Activated CD8-positive, alpha-beta T cell treated with anti-CD3 and anti-CD28 coated beads for 36 hours (primary cell): ENCODE measurements at regions not wholly inside any gene's neighbourhood (a gene's known extent, or its start where the extent isn't known, plus 50 kb on each side); places are given as distances from the start of the nearest gene placed in this dataset.

Experiments
- ATAC-seq: fragments of 200-7000 bp; cut with Tn5 transposase; one replicate; pipeline ENCODE4 v1.10.0; 2021; ENCODE audit warnings: mild to moderate bottlenecking, moderate library complexity
- CTCF ChIA-PET: fragments of 350-600 bp; sonication (Branson Sonifier 250); formaldehyde crosslinking; loops from one replicate; lab custom pipeline; 2021; ENCODE audit warnings: antibody characterized with exemption; lab: Charles Lee
- POLR2A ChIA-PET: fragments of 350-600 bp; sonication (Branson Sonifier 250); formaldehyde crosslinking; loops from one replicate; lab custom pipeline; 2021; ENCODE audit warnings: antibody characterized with exemption; lab: Charles Lee
- DNase-seq: peaks from one replicate; pipeline ENCODE4 v3.0.0-alpha.2; 2020
- H3K27ac Mint-ChIP-seq: one replicate; pipeline ENCODE4 v1.8.0; 2021; ENCODE audit warnings: mild to moderate bottlenecking, mixed read lengths
- H3K27me3 Mint-ChIP-seq: one replicate; pipeline ENCODE4 v1.8.0; 2021; ENCODE audit warnings: mixed read lengths
- H3K36me3 Mint-ChIP-seq: one replicate; pipeline ENCODE4 v1.8.0; 2021; ENCODE audit warnings: low read depth, mixed read lengths
- H3K4me1 Mint-ChIP-seq: one replicate; pipeline ENCODE4 v1.8.0; 2021; ENCODE audit warnings: low read depth, mixed read lengths
- H3K4me3 Mint-ChIP-seq: one replicate; pipeline ENCODE4 v1.8.0; 2021; ENCODE audit warnings: mild to moderate bottlenecking, moderate library complexity, mixed read lengths
- H3K9me3 Mint-ChIP-seq: one replicate; pipeline ENCODE4 v1.8.0; 2021; ENCODE audit warnings: mixed read lengths
- CTCF ChIP-seq: fragments of 200-600 bp; IDR thresholded peaks from one replicate; pipeline ENCODE4 v1.8.0; 2022; ENCODE audit warnings: antibody characterized with exemption, mild to moderate bottlenecking
- intact Hi-C: fragments of 100-400 bp; cut with micrococcal nuclease; formaldehyde crosslinking; loops from one replicate; pipeline ENCODE4 v1.10.0; 2022

DNA sequence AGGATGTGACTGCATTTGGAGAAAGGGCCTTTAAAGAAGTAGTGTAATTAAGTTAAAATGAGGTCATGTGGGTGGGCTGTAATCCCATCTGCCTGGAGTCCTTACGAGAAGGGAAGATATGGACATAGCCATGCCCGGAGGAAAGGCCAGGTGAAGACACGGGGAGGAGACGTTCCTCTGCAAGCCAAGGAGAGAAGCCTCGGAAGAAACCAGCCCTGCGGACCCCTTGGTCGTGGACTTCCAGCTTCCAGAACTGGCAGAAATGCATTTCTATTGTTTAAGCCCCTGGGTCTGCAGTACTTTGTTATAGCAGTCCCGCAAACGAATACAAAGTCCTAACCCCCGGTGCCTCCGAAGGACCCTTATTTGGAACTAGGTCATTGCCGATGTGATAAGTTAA is 87.6 kb upstream of the TAF1B start:
- ChIA-PET POLR2A (no interaction called here), CTCF (interaction anchor here (3.2 kb wide), 1 partner anchor 14 kb away, joined by 14 read pairs; no protein-coding TSS in a partner anchor)
- no peaks in the 10 kb centered on the region for H3K36me3 Mint-ChIP-seq
- intact Hi-C loops = no loop called here
- peaks cover 46% of the 10 kb centered on the region for H3K4me1 Mint-ChIP-seq
- no peak for TF ChIP-seq CTCF
- H3K27ac Mint-ChIP-seq = no peak overlapping the region
- ATAC-seq (no peak), DNase-seq (no peak)
- peaks cover 37% of the 10 kb centered on the region for H3K27me3 Mint-ChIP-seq
- no peak overlapping the region for H3K4me3 Mint-ChIP-seq
- H3K9me3 Mint-ChIP-seq = no peaks in the 10 kb centered on the region

- CTCF ChIA-PET = interaction anchor here (3.2 to 5.3 kb wide), 2 partner anchors 13 to 14 kb away, joined by 14 to 34 read pairs; no protein-coding TSS in a partner anchor
- Mint-ChIP-seq H3K9me3 (no peaks in the 10 kb centered on the region), H3K4me1 (peaks cover 43% of the 10 kb centered on the region), H3K36me3 (no peaks in the 10 kb centered on the region), H3K27ac (no peak overlapping the region), H3K27me3 (peaks cover 34% of the 10 kb centered on the region), H3K4me3 (no peak overlapping the region)
- intact Hi-C loops = no loop called here
- ATAC-seq = no peak
- no peak for TF ChIP-seq CTCF
- DNase-seq = no peak
- POLR2A ChIA-PET = interaction anchor here (1.1 kb wide), 1 partner anchor 124 kb away, joined by 3 read pairs; no protein-coding TSS in a partner anchor
Observed at GRCh38 chr2:9756692-9757250, 86.5 kb upstream of the TAF1B start.

- peaks cover 38% of the 10 kb centered on the region for H3K4me1 Mint-ChIP-seq
- ChIA-PET POLR2A (interaction anchor here (1.2 kb wide), 1 partner anchor 10 kb away, joined by 3 read pairs; no protein-coding TSS in a partner anchor), CTCF (interaction anchor here (5.3 kb wide), 1 partner anchor 13 kb away, joined by 34 read pairs; no protein-coding TSS in a partner anchor)
- H3K4me3 Mint-ChIP-seq = no peak overlapping the region
- no peak for ATAC-seq
- H3K27me3 Mint-ChIP-seq = peaks cover 34% of the 10 kb centered on the region
- no peaks in the 10 kb centered on the region for H3K9me3 Mint-ChIP-seq
- intact Hi-C loops = no loop called here
- no peak for DNase-seq
- TF ChIP-seq CTCF = no peak
- no peaks in the 10 kb centered on the region for H3K36me3 Mint-ChIP-seq
- no peak overlapping the region for H3K27ac Mint-ChIP-seq
Observed at GRCh38 chr2:9757501-9758264, 85.6 kb upstream of the TAF1B start.

DNA sequence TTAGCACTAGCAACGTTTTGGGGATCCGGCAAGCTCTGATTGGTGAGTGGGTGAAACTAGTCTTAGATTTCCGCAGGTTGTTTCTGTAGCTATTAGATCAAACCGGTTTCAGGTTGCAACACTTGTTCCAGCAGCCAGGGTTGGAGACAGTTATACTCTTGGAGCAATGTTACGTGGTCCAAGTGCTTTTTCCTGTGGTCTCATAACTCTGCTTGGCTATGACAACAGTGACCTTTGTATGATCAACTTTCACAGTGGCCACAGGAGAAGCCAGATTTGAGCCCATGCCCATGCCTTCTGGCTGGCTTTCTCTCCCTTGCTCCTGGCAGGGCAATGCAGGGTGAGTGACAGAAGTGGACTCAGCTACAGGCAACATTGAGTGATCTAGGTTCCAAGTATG is 84.5 kb upstream of the TAF1B start:
- ChIA-PET CTCF (interaction anchor here (1.0 to 5.3 kb wide), 6 partner anchors 9 to 41 kb away, joined by 3 to 34 read pairs (median 4); no protein-coding TSS in a partner anchor), POLR2A (interaction anchor here (0.7 to 1.5 kb wide), 4 partner anchors 9 to 54 kb away, joined by 3 to 4 read pairs (median 3); no protein-coding TSS in a partner anchor)
- intact Hi-C loops = no loop called here
- Mint-ChIP-seq H3K9me3 (no peaks in the 10 kb centered on the region), H3K4me1 (peaks cover 32% of the 10 kb centered on the region), H3K27ac (no peak overlapping the region), H3K4me3 (no peak overlapping the region), H3K36me3 (no peaks in the 10 kb centered on the region), H3K27me3 (peaks cover 32% of the 10 kb centered on the region)
- no peak for DNase-seq
- no peak for TF ChIP-seq CTCF
- no peak for ATAC-seq
